Upper lobe of left lung (tissue), 6 donors: ENCODE measurements at regions not wholly inside any gene's neighbourhood (a gene's known extent, or its start where the extent isn't known, plus 50 kb on each side); places are given as distances from the start of the nearest gene placed in this dataset.

Experiments used
- ATAC-seq, 2 donors: fragments of 200-7000 bp; cut with Tn5 transposase; one replicate each; pipeline ENCODE4 v1.9.1; 2022; ENCODE audit warnings: mild to moderate bottlenecking in 2 of 2, moderate library complexity in 2 of 2; ENCODE audit not compliant: low FRiP score in 2 of 2
- DNase-seq, 2 donors: peaks; one replicate each; pipeline ENCODE4 v3.0.0-alpha.2; 2019 to 2020
- H3K27ac ChIP-seq, 4 donors: fragments of 200-600 bp; sonication (generic); one replicate each; pipeline ENCODE4 v1.5.1; 2016 to 2019
- H3K27me3 ChIP-seq, 4 donors: fragments of 200-600 bp; sonication (generic); one replicate each; pipeline ENCODE4 v1.5.1; 2017 to 2019
- H3K36me3 ChIP-seq, 4 donors: fragments of 200-600 bp; sonication (generic); one replicate each; pipeline ENCODE4 v1.5.1; 2016 to 2019
- H3K4me1 ChIP-seq, 4 donors: fragments of 200-600 bp; sonication (generic); one replicate each; pipeline ENCODE4 v1.5.1; 2018 to 2019
- H3K4me3 ChIP-seq, 4 donors: fragments of 200-600 bp; sonication (generic); one replicate each; pipeline ENCODE4 v1.5.1; 2017 to 2019; ENCODE audit warnings: mild to moderate bottlenecking in 2 of 4, moderate library complexity in 1 of 4
- H3K9me3 ChIP-seq, 4 donors: fragments of 200-600 bp; sonication (generic); one replicate each; pipeline ENCODE4 v1.5.1; 2018 to 2019
- CTCF ChIP-seq, 6 experiments: fragments of 450-650 bp in 4 of 6; fragments of 200-600 bp in 2 of 6; sonication (generic) in 2 of 6; IDR thresholded peaks; one replicate each; pipeline ENCODE4 v1.5.1; 2016 to 2019; ENCODE audit warnings: antibody characterized with exemption in 6 of 6
- EP300 ChIP-seq, 4 donors: sonication (generic); formaldehyde crosslinking; IDR thresholded peaks; one replicate each; pipeline ENCODE4 v1.5.1; 2017; ENCODE audit warnings: antibody characterized with exemption in 4 of 4, control low read depth in 2 of 4
- POLR2A ChIP-seq, 4 donors: fragments of 450-650 bp; IDR thresholded peaks; one replicate each; pipeline ENCODE4 v1.5.1; 2016 to 2017; ENCODE audit warnings: antibody characterized with exemption in 4 of 4, mild to moderate bottlenecking in 2 of 4
- POLR2AphosphoS5 ChIP-seq, 2 donors: sonication (generic); formaldehyde crosslinking; IDR thresholded peaks; one replicate each; pipeline ENCODE4 v1.5.1; 2017; ENCODE audit warnings: antibody characterized with exemption in 2 of 2
- WGBS, 2 donors: methylation state at CpG; one replicate each; pipeline ENCODE4 v1.1.5; 2017 to 2018; 5-methylcytosine and 5-hydroxymethylcytosine counted together
- donor health status: DM: no; HTN: no; CAD: no; lungs with moderate emphysema.
- donor health status: DM: no; HTN: yes; CAD: no; lungs with severe emphysema.

DNA sequence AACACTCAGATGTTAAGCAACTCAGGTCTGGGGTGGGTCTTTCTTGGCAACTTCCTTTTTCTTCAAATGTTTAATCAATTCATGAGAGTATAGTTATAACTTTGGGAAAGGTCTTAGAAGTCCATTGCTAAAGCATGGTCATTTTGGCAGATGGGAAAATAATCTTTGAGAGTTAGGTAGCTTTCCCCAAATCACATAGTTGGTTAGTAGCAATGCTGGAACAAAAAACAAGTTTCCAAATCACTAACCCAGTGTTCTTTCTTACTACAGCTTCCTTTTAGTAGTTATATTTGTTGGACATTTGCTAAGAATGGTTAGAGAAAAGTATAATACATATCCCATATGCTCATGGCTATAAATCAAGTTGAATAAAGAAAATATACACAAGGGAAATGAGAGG lies 185.2 kb upstream of the SLC14A2 start:
- no peaks in the 10 kb centered on the region for H3K27me3 ChIP-seq
- H3K4me3 ChIP-seq, result no peak overlapping the region
- H3K36me3 ChIP-seq, result no peaks in the 10 kb centered on the region
- DNase-seq (no peak), ATAC-seq (no peak)
- H3K27ac ChIP-seq, result no peak overlapping the region
- TF ChIP-seq CTCF (IDR thresholded peaks at IDR 0.05) (no peak), POLR2AphosphoS5 (IDR thresholded peaks at IDR 0.05) (no peak), POLR2A (IDR thresholded peaks at IDR 0.05) (no peak)
- no peaks in the 10 kb centered on the region for H3K9me3 ChIP-seq
- no peaks in the 10 kb centered on the region for H3K4me1 ChIP-seq

DNA sequence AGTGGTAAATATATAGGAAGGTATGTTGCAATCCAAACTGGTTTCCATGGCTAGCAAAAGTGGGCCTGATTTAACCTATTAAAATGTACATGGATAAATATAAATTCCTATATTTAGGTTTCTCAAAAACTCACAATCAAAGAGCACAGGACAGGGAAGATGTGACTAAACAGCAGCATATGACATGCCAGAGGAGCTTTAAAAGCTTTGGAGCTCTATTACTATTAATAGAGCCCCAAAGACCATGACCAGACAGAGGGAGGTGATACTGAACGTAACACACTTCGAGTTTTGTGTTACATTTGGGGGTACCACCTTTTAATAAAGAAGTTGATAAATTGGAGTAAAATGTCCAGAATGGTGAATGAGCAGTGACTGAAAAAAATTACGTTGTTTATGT lies 179.5 kb upstream of the SLC14A2 start:
- H3K27me3 ChIP-seq, result no peaks in the 10 kb centered on the region
- no peak for ATAC-seq
- no peak for TF ChIP-seq EP300 (IDR thresholded peaks at IDR 0.05)
- TF ChIP-seq POLR2A (IDR thresholded peaks at IDR 0.05), result no peak
- TF ChIP-seq POLR2AphosphoS5 (IDR thresholded peaks at IDR 0.05), result no peak
- TF ChIP-seq CTCF (IDR thresholded peaks at IDR 0.05), result no peak
- H3K9me3 ChIP-seq, result no peaks in the 10 kb centered on the region
- H3K36me3 ChIP-seq, result no peaks in the 10 kb centered on the region
- DNase-seq, result no peak
- H3K27ac ChIP-seq, result no peak overlapping the region
- H3K4me1 ChIP-seq, result no peaks in the 10 kb centered on the region
- 71 to 89% methylated on average over 3 of the region's 3 CpGs for WGBS, 2 donors
- no peak overlapping the region for H3K4me3 ChIP-seq

GRCh38 chr18:45437366-45437765 lies 177.9 kb upstream of the SLC14A2 start:
- no peak for TF ChIP-seq CTCF (IDR thresholded peaks at IDR 0.05)
- TF ChIP-seq POLR2A (IDR thresholded peaks at IDR 0.05), result no peak
- TF ChIP-seq EP300 (IDR thresholded peaks at IDR 0.05), result no peak
- no peak for TF ChIP-seq POLR2AphosphoS5 (IDR thresholded peaks at IDR 0.05)
- ATAC-seq (no peak), DNase-seq (peak in 1 of 2 donors; percentile 35)
- H3K9me3 ChIP-seq, result no peaks in the 10 kb centered on the region
- H3K27me3 ChIP-seq, result no peaks in the 10 kb centered on the region
- H3K27ac ChIP-seq, result no peak overlapping the region
- H3K4me3 ChIP-seq, result no peak overlapping the region
- H3K36me3 ChIP-seq, result no peaks in the 10 kb centered on the region
- WGBS, 2 donors, result 92 to 95% methylated on average over 8 to 9 of the region's 9 CpGs
- H3K4me1 ChIP-seq, result no peaks in the 10 kb centered on the region

GRCh38 chr18:45439851-45440645 lies 175.2 kb upstream of the SLC14A2 start:
- Histone ChIP-seq H3K27ac (no peak overlapping the region), H3K4me1 (no peaks in the 10 kb centered on the region), H3K27me3 (no peaks in the 10 kb centered on the region), H3K36me3 (no peaks in the 10 kb centered on the region), H3K4me3 (no peak overlapping the region), H3K9me3 (no peaks in the 10 kb centered on the region)
- no peak for DNase-seq
- WGBS, 2 donors, result 57 to 75% methylated on average over 2 of the region's 2 CpGs
- TF ChIP-seq EP300 (IDR thresholded peaks at IDR 0.05) (no peak), POLR2A (IDR thresholded peaks at IDR 0.05) (no peak), CTCF (IDR thresholded peaks at IDR 0.05) (no peak), POLR2AphosphoS5 (IDR thresholded peaks at IDR 0.05) (no peak)
- no peak for ATAC-seq
